HEK293 (cell line): ENCODE measurements at regions not wholly inside any gene's neighbourhood (a gene's known extent, or its start where the extent isn't known, plus 50 kb on each side); places are given as distances from the start of the nearest gene placed in this dataset.

Experiments
- ZBTB8A ChIP-seq: fragments of 450-650 bp; formaldehyde crosslinking; IDR thresholded peaks from 2 replicates; pipeline ENCODE4 v1.5.1; 2016; ENCODE audit warnings: missing biosample characterization, missing genetic modification characterization
- ZNF292 ChIP-seq: fragments of 450-650 bp; formaldehyde crosslinking; IDR thresholded peaks from 2 replicates; pipeline ENCODE4 v1.5.1; 2016; ENCODE audit warnings: low read depth, missing biosample characterization, missing genetic modification characterization, borderline replicate concordance
- ZNF324 ChIP-seq: fragments of 450-650 bp; formaldehyde crosslinking; IDR thresholded peaks from 2 replicates; pipeline ENCODE4 v1.5.1; 2016; ENCODE audit warnings: missing biosample characterization, missing genetic modification characterization
- ZSCAN5A ChIP-seq: fragments of 450-650 bp; formaldehyde crosslinking; IDR thresholded peaks from 2 replicates; pipeline ENCODE4 v1.5.1; 2016; ENCODE audit warnings: missing biosample characterization, missing genetic modification characterization
- TF ChIP-seq, protein P1 (sequence below): fragments of 450-650 bp; formaldehyde crosslinking; IDR thresholded peaks from 2 replicates; pipeline ENCODE4 v1.5.1; 2016; ENCODE audit warnings: missing biosample characterization, missing genetic modification characterization
- TF ChIP-seq, protein P2 (sequence below): fragments of 450-650 bp; formaldehyde crosslinking; IDR thresholded peaks from 2 replicates; pipeline ENCODE4 v1.5.1; 2016; ENCODE audit warnings: missing biosample characterization, missing genetic modification characterization

DNA sequence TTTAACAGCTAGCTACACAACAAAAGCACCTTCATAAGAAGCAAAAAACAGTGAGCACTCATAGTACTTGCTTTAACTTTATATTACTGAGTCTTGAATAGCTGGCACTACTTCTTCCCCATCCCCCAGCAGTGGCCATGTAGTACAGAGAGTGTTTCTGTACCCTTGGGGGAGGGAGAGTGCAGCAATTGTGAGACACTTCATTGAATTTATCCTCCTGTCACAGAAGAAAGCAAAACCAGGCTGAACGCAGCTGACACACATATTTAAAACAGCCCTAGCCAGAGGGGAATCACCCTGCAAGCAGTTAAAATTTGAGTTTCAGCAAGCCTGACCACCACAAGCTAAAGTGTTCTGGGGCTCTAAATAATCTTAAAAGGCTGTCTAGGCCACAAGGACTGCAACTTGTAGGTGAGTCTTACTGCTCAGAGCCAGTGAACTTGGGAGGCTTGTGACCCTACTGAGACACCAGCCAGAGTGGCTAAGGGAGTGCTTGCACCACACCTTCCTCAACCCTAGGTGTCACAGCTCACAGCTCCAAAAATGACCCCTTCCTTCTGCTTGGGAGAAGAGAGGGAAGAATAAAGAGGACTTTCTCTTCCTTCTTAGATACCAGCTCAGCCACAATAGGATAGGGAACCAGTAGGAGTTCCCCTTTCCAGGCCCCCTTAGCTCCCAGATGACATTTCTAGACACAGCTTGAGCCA is 97.7 kb upstream of the MEOX2 start:
- TF ChIP-seq, protein P1, sequence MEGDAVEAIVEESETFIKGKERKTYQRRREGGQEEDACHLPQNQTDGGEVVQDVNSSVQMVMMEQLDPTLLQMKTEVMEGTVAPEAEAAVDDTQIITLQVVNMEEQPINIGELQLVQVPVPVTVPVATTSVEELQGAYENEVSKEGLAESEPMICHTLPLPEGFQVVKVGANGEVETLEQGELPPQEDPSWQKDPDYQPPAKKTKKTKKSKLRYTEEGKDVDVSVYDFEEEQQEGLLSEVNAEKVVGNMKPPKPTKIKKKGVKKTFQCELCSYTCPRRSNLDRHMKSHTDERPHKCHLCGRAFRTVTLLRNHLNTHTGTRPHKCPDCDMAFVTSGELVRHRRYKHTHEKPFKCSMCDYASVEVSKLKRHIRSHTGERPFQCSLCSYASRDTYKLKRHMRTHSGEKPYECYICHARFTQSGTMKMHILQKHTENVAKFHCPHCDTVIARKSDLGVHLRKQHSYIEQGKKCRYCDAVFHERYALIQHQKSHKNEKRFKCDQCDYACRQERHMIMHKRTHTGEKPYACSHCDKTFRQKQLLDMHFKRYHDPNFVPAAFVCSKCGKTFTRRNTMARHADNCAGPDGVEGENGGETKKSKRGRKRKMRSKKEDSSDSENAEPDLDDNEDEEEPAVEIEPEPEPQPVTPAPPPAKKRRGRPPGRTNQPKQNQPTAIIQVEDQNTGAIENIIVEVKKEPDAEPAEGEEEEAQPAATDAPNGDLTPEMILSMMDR (tag by site-specific recombination) = no peak
- TF ChIP-seq, protein P2, sequence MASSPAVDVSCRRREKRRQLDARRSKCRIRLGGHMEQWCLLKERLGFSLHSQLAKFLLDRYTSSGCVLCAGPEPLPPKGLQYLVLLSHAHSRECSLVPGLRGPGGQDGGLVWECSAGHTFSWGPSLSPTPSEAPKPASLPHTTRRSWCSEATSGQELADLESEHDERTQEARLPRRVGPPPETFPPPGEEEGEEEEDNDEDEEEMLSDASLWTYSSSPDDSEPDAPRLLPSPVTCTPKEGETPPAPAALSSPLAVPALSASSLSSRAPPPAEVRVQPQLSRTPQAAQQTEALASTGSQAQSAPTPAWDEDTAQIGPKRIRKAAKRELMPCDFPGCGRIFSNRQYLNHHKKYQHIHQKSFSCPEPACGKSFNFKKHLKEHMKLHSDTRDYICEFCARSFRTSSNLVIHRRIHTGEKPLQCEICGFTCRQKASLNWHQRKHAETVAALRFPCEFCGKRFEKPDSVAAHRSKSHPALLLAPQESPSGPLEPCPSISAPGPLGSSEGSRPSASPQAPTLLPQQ (tag by site-specific recombination) = no peak
- TF ChIP-seq ZNF292 = no peak
- TF ChIP-seq ZBTB8A (tag by site-specific recombination) = no peak
- no peak for TF ChIP-seq ZSCAN5A
- no peak for TF ChIP-seq ZNF324 (tag by site-specific recombination)
